ENCODE measurements at regions not wholly inside any gene's neighbourhood (a gene's known extent, or its start where the extent isn't known, plus 50 kb on each side); places are given as distances from the start of the nearest gene placed in this dataset.

- H3K79me2 ChIP-seq (replicated peaks; ENCODE audit: insufficient read depth, low read length), result no peaks in the 10 kb centered on the region
- H3K4me2 ChIP-seq (ENCODE audit: low read length), result no peak overlapping the region
- H3K27me3 ChIP-seq (ENCODE audit: insufficient read depth, low read depth, low read length), result no peaks in the 10 kb centered on the region
- H3K4me3 ChIP-seq (ENCODE audit: low read length), result no peak overlapping the region
- H2AFZ ChIP-seq (ENCODE audit: low read depth, low read length), result no peak overlapping the region
- no peaks in the 10 kb centered on the region for H3K9me2 ChIP-seq (ENCODE audit: insufficient read depth, low read length)
- no peak for TF ChIP-seq RAD21 (conservative IDR thresholded peaks at IDR 0.05)
- no peak for TF ChIP-seq POLR2AphosphoS5 (IDR thresholded peaks at IDR 0.05)
- no peak for TF ChIP-seq CTCF (IDR thresholded peaks at IDR 0.05; ENCODE audit: poor library complexity, severe bottlenecking)
- no peak for TF ChIP-seq SMC3 (conservative IDR thresholded peaks at IDR 0.05; ENCODE audit: poor library complexity)
- TF ChIP-seq EZH2 (IDR thresholded peaks at IDR 0.05; ENCODE audit: borderline replicate concordance, insufficient read depth, low read length, poor library complexity, severe bottlenecking), result no peak
- TF ChIP-seq, protein P1, sequence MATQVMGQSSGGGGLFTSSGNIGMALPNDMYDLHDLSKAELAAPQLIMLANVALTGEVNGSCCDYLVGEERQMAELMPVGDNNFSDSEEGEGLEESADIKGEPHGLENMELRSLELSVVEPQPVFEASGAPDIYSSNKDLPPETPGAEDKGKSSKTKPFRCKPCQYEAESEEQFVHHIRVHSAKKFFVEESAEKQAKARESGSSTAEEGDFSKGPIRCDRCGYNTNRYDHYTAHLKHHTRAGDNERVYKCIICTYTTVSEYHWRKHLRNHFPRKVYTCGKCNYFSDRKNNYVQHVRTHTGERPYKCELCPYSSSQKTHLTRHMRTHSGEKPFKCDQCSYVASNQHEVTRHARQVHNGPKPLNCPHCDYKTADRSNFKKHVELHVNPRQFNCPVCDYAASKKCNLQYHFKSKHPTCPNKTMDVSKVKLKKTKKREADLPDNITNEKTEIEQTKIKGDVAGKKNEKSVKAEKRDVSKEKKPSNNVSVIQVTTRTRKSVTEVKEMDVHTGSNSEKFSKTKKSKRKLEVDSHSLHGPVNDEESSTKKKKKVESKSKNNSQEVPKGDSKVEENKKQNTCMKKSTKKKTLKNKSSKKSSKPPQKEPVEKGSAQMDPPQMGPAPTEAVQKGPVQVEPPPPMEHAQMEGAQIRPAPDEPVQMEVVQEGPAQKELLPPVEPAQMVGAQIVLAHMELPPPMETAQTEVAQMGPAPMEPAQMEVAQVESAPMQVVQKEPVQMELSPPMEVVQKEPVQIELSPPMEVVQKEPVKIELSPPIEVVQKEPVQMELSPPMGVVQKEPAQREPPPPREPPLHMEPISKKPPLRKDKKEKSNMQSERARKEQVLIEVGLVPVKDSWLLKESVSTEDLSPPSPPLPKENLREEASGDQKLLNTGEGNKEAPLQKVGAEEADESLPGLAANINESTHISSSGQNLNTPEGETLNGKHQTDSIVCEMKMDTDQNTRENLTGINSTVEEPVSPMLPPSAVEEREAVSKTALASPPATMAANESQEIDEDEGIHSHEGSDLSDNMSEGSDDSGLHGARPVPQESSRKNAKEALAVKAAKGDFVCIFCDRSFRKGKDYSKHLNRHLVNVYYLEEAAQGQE (IDR thresholded peaks at IDR 0.05; ENCODE audit: borderline replicate concordance), result no peak
- no peak for TF ChIP-seq MXI1 (conservative IDR thresholded peaks at IDR 0.05; ENCODE audit: poor library complexity, severe bottlenecking)
- TF ChIP-seq EP300 (conservative IDR thresholded peaks at IDR 0.05; ENCODE audit: poor library complexity, severe bottlenecking), result no peak
- no peak for TF ChIP-seq TAF1 (IDR thresholded peaks at IDR 0.05; ENCODE audit: low read depth)
- H3K27ac ChIP-seq (ENCODE audit: low read length), result no peak overlapping the region
- no peak overlapping the region for H3K9ac ChIP-seq (ENCODE audit: low read length)
- H3F3A ChIP-seq (ENCODE audit: insufficient read depth, low read length, poor library complexity, severe bottlenecking), result peaks cover 4% of the 10 kb centered on the region
- H3K9me3 ChIP-seq (ENCODE audit: low read length), result no peaks in the 10 kb centered on the region
- no peaks in the 10 kb centered on the region for H4K20me1 ChIP-seq (ENCODE audit: insufficient read depth)
- no peaks in the 10 kb centered on the region for H3K36me3 ChIP-seq (ENCODE audit: insufficient read depth, low read length)
These were observed 715.0 kb upstream of the CDH8 start for GRCh38 chr16:62751218-62751617.

GRCh38 chr16:62741692-62742091 is 705.5 kb upstream of the CDH8 start:
- no peaks in the 10 kb centered on the region for H3F3A ChIP-seq (ENCODE audit: insufficient read depth, low read length, poor library complexity, severe bottlenecking)
- TF ChIP-seq POLR2AphosphoS5 (IDR thresholded peaks at IDR 0.05) (no peak), RAD21 (conservative IDR thresholded peaks at IDR 0.05) (no peak), MXI1 (conservative IDR thresholded peaks at IDR 0.05; ENCODE audit: poor library complexity, severe bottlenecking) (no peak), SMC3 (conservative IDR thresholded peaks at IDR 0.05; ENCODE audit: poor library complexity) (no peak), EP300 (conservative IDR thresholded peaks at IDR 0.05; ENCODE audit: poor library complexity, severe bottlenecking) (no peak), TAF1 (IDR thresholded peaks at IDR 0.05; ENCODE audit: low read depth) (no peak), EZH2 (IDR thresholded peaks at IDR 0.05; ENCODE audit: borderline replicate concordance, insufficient read depth, low read length, poor library complexity, severe bottlenecking) (no peak), CTCF (IDR thresholded peaks at IDR 0.05; ENCODE audit: poor library complexity, severe bottlenecking) (no peak)
- TF ChIP-seq, protein P1 (IDR thresholded peaks at IDR 0.05; ENCODE audit: borderline replicate concordance), result no peak
- H4K20me1 ChIP-seq (ENCODE audit: insufficient read depth), result no peaks in the 10 kb centered on the region
- H3K9ac ChIP-seq (ENCODE audit: low read length), result no peak overlapping the region
- no peak overlapping the region for H3K27ac ChIP-seq (ENCODE audit: low read length)
- no peaks in the 10 kb centered on the region for H3K9me2 ChIP-seq (ENCODE audit: insufficient read depth, low read length)
- no peak overlapping the region for H3K4me2 ChIP-seq (ENCODE audit: low read length)
- no peaks in the 10 kb centered on the region for H3K27me3 ChIP-seq (ENCODE audit: insufficient read depth, low read depth, low read length)
- H3K79me2 ChIP-seq (replicated peaks; ENCODE audit: insufficient read depth, low read length), result no peaks in the 10 kb centered on the region
- H3K9me3 ChIP-seq (ENCODE audit: low read length), result no peaks in the 10 kb centered on the region
- H2AFZ ChIP-seq (ENCODE audit: low read depth, low read length), result no peak overlapping the region
- no peaks in the 10 kb centered on the region for H3K36me3 ChIP-seq (ENCODE audit: insufficient read depth, low read length)
- H3K4me3 ChIP-seq (ENCODE audit: low read length), result no peak overlapping the region
